GM12878 (cell line): ENCODE measurements at regions not wholly inside any gene's neighbourhood (a gene's known extent, or its start where the extent isn't known, plus 50 kb on each side); places are given as distances from the start of the nearest gene placed in this dataset.

Experiments used
- ETV6 ChIP-seq, 2 experiments: fragments of 450-650 bp in 1 of 2; IDR thresholded peaks in 1 of 2; conservative IDR thresholded peaks in 1 of 2; 2 replicates each; pipeline ENCODE4 v1.6.1; 2014; ENCODE audit warnings: antibody characterized with exemption in 1 of 2, borderline replicate concordance in 1 of 2, low read depth in 1 of 2, mild to moderate bottlenecking in 1 of 2, moderate library complexity in 1 of 2
- GABPA ChIP-seq: IDR thresholded peaks from 2 replicates; pipeline ENCODE4 v1.6.1; 2014; ENCODE audit warnings: antibody characterized with exemption, low read depth, mild to moderate bottlenecking, inconsistent platforms
- JUNB ChIP-seq: IDR thresholded peaks from 2 replicates; pipeline ENCODE4 v1.6.1; 2016; ENCODE audit warnings: antibody characterized with exemption, mild to moderate bottlenecking
- MXI1 ChIP-seq: fragments of 150-350 bp; IDR thresholded peaks from 2 replicates; pipeline ENCODE4 v1.6.1; 2011; ENCODE audit warnings: low read depth, mild to moderate bottlenecking, inconsistent platforms, low read length, improper control_type of control experiment
- POLR2A ChIP-seq: IDR thresholded peaks from 2 replicates; pipeline ENCODE4 v1.6.1; 2011; ENCODE audit warnings: low read depth, mild to moderate bottlenecking, low read length
- STAT3 ChIP-seq: IDR thresholded peaks from 2 replicates; pipeline ENCODE4 v1.6.1; 2011; ENCODE audit warnings: low read depth, low read length, improper control_type of control experiment
- TF ChIP-seq, protein P1 (sequence below), 3 experiments: IDR thresholded peaks in 2 of 3; conservative IDR thresholded peaks in 1 of 3; 2 replicates each; pipeline ENCODE4 v1.5.1; 2011; ENCODE audit warnings: low read depth in 3 of 3, low read length in 3 of 3, mild to moderate bottlenecking in 3 of 3, control low read depth in 2 of 3, moderate library complexity in 2 of 3, inconsistent platforms in 1 of 3, mixed read lengths in 1 of 3; ENCODE audit not compliant: control insufficient read depth in 2 of 3, insufficient read depth in 1 of 3; ENCODE audit errors: extremely low read depth in 1 of 3
- TF ChIP-seq, protein P2 (sequence below): IDR thresholded peaks from 2 replicates; pipeline ENCODE4 v1.6.1; 2012; ENCODE audit warnings: low read depth, low read length, improper control_type of control experiment

DNA sequence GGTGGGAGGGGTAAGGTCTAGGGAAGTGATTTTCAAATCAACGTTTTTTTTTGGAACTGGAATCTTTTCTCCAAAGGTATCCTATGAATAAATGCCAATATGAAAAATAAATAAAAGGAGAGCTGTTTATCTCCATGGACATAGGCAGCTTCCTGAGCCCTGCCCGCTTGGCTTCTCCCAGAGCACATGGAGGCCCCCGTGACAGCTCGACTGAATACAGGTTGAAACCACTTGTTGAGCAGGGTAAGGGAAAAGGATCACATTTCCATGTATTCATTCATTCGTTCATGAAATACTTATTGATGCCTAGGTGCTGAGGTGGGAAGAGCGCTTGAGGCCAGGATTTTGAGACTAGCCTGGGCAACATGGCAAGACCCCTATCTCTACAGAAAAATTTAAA lies 64.8 kb downstream of the MARCHF4 start:
- TF ChIP-seq ETV6 (conservative IDR thresholded peaks at IDR 0.05 in 1 of 2, IDR thresholded peaks at IDR 0.05 in 1 of 2; ENCODE audit: borderline replicate concordance in 1 of 2, low read depth in 1 of 2), result no peak
- TF ChIP-seq, protein P1, sequence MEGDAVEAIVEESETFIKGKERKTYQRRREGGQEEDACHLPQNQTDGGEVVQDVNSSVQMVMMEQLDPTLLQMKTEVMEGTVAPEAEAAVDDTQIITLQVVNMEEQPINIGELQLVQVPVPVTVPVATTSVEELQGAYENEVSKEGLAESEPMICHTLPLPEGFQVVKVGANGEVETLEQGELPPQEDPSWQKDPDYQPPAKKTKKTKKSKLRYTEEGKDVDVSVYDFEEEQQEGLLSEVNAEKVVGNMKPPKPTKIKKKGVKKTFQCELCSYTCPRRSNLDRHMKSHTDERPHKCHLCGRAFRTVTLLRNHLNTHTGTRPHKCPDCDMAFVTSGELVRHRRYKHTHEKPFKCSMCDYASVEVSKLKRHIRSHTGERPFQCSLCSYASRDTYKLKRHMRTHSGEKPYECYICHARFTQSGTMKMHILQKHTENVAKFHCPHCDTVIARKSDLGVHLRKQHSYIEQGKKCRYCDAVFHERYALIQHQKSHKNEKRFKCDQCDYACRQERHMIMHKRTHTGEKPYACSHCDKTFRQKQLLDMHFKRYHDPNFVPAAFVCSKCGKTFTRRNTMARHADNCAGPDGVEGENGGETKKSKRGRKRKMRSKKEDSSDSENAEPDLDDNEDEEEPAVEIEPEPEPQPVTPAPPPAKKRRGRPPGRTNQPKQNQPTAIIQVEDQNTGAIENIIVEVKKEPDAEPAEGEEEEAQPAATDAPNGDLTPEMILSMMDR (IDR thresholded peaks at IDR 0.05 in 2 of 3, conservative IDR thresholded peaks at IDR 0.05 in 1 of 3; ENCODE audit: control insufficient read depth in 2 of 3, extremely low read depth in 1 of 3, insufficient read depth in 1 of 3, low read depth in 3 of 3, low read length in 3 of 3), result no peak
- no peak for TF ChIP-seq JUNB
- TF ChIP-seq, protein P2, sequence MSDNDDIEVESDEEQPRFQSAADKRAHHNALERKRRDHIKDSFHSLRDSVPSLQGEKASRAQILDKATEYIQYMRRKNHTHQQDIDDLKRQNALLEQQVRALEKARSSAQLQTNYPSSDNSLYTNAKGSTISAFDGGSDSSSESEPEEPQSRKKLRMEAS, result no peak
- no peak for TF ChIP-seq POLR2A
- no peak for TF ChIP-seq GABPA
- no peak for TF ChIP-seq STAT3
- no peak for TF ChIP-seq MXI1
